H1 (cell line): ENCODE measurements at regions not wholly inside any gene's neighbourhood (a gene's known extent, or its start where the extent isn't known, plus 50 kb on each side); places are given as distances from the start of the nearest gene placed in this dataset.
A peak's percentile ranks its signal among the peaks of the same experiment; 100 is the strongest.

Experiments used
- CTCF ChIA-PET: fragments of 300-600 bp; sonication (Branson Sonifier 250); formaldehyde crosslinking; loops from one replicate; lab custom pipeline; 2021; ENCODE audit not compliant: partially characterized antibody; lab: Charles Lee
- POLR2A ChIA-PET: fragments of 300-600 bp; sonication (Branson Sonifier 250); formaldehyde crosslinking; loops from one replicate; lab custom pipeline; 2021; ENCODE audit warnings: inconsistent platforms; ENCODE audit not compliant: partially characterized antibody; lab: Charles Lee
- DNase-seq, 2 experiments: peaks; one replicate each; pipeline versions ENCODE4 v3.0.0 to v3.0.0-alpha.2; 2010 to 2022; ENCODE audit warnings: low spot score in 2 of 2, low read depth in 1 of 2, mixed read lengths in 1 of 2
- FAIRE-seq: peaks from 2 replicates; lab custom pipeline; 2011; peaks lifted over from hg19 to GRCh38; lab: Jason Lieb, UNC
- H2AFZ ChIP-seq: 2 replicates; pipeline ENCODE4 v1.8.1; 2012; ENCODE audit warnings: low read length, inconsistent platforms
- H2AK5ac ChIP-seq: 2 replicates; pipeline ENCODE4 v1.6.1; 2013; ENCODE audit warnings: low read depth, low read length
- H2BK120ac ChIP-seq: replicated peaks from 2 replicates; pipeline ENCODE3; 2013; ENCODE audit warnings: low read depth, low read length, inconsistent platforms
- H2BK12ac ChIP-seq: 2 replicates; pipeline ENCODE4 v1.6.1; 2013; ENCODE audit warnings: low read depth, low read length
- H2BK15ac ChIP-seq: 2 replicates; pipeline ENCODE4 v1.6.1; 2013; ENCODE audit warnings: low read length
- H2BK20ac ChIP-seq: 2 replicates; pipeline ENCODE4 v1.6.1; 2013; ENCODE audit warnings: low read length
- H2BK5ac ChIP-seq: 2 replicates; pipeline ENCODE4 v1.6.1; 2013; ENCODE audit warnings: low read depth, low read length
- H3K14ac ChIP-seq: 2 replicates; pipeline ENCODE4 v1.6.1; 2013; ENCODE audit warnings: inconsistent platforms; ENCODE audit not compliant: insufficient read length
- H3K18ac ChIP-seq: 2 replicates; pipeline ENCODE4 v1.6.1; 2013; ENCODE audit warnings: low read length; ENCODE audit errors: extremely low read depth
- H3K23ac ChIP-seq: 2 replicates; pipeline ENCODE4 v1.6.1; 2013; ENCODE audit warnings: inconsistent platforms; ENCODE audit not compliant: insufficient read length
- H3K23me2 ChIP-seq: 2 replicates; pipeline ENCODE4 v1.6.1; 2013; ENCODE audit warnings: low read depth, low read length
- H3K27ac ChIP-seq: 2 replicates; pipeline ENCODE4 v1.6.1; 2011; ENCODE audit warnings: low read depth, low read length, inconsistent platforms
- H3K27me3 ChIP-seq, 4 experiments: replicated peaks in 1 of 4; 1 replicate in 1 of 4; 2 replicates in 3 of 4; pipeline versions ENCODE4 v1.6.1 to v1.8.1; 2011 to 2013; ENCODE audit warnings: low read length in 3 of 4, mild to moderate bottlenecking in 3 of 4, inconsistent platforms in 2 of 4, mixed read lengths in 2 of 4, moderate library complexity in 1 of 4; ENCODE audit not compliant: control insufficient read depth in 3 of 4, insufficient read depth in 3 of 4; ENCODE audit errors: extremely low read depth in 1 of 4
- H3K36me3 ChIP-seq, 4 experiments: 2 replicates each; pipeline versions ENCODE4 v1.6.1 to v1.8.1; 2011 to 2013; ENCODE audit warnings: mild to moderate bottlenecking in 4 of 4, low read length in 3 of 4, moderate library complexity in 2 of 4, control low read depth in 1 of 4, inconsistent platforms in 1 of 4; ENCODE audit not compliant: insufficient read depth in 4 of 4, control insufficient read depth in 2 of 4
- H3K4ac ChIP-seq: replicated peaks from 2 replicates; pipeline ENCODE3; 2013; ENCODE audit warnings: low read length, low read depth, mixed read lengths, inconsistent platforms; ENCODE audit not compliant: insufficient read length
- H3K4me1 ChIP-seq, 4 experiments: replicated peaks in 1 of 4; 1 replicate in 1 of 4; 2 replicates in 3 of 4; pipeline versions ENCODE4 v1.6.1 to v1.8.1; 2011 to 2013; ENCODE audit warnings: low read length in 3 of 4, inconsistent platforms in 2 of 4, mixed read lengths in 1 of 4; ENCODE audit not compliant: insufficient read depth in 4 of 4, control insufficient read depth in 3 of 4
- H3K4me2 ChIP-seq, 2 experiments: 2 replicates each; pipeline versions ENCODE4 v1.6.1 to v1.8.1; 2011 to 2013; ENCODE audit warnings: low read depth in 2 of 2, low read length in 2 of 2, control low read depth in 1 of 2, inconsistent platforms in 1 of 2, mild to moderate bottlenecking in 1 of 2; ENCODE audit not compliant: insufficient read depth in 1 of 2
- H3K4me3 ChIP-seq, 4 experiments: fragments of 200-600, 300-600 bp in 1 of 4; sonication (generic), shearing (Covaris generic), sonication (Bioruptor Twin) in 1 of 4; 2 replicates each; pipeline versions ENCODE4 v1.5.1 to v1.8.1; 2011 to 2016; ENCODE audit warnings: low read length in 4 of 4, low read depth in 3 of 4, control low read depth in 2 of 4, inconsistent platforms in 2 of 4, mild to moderate bottlenecking in 2 of 4, mixed read lengths in 1 of 4, moderate library complexity in 1 of 4; ENCODE audit not compliant: insufficient read depth in 2 of 4; ENCODE audit errors: extremely low read depth in 1 of 4
- H3K56ac ChIP-seq: replicated peaks from 2 replicates; pipeline ENCODE3; 2013; ENCODE audit warnings: low read depth, mild to moderate bottlenecking, mixed read lengths, low read length, inconsistent platforms; ENCODE audit not compliant: insufficient read length
- H3K79me1 ChIP-seq: 2 replicates; pipeline ENCODE4 v1.6.1; 2013; ENCODE audit warnings: low read depth, low read length, control low read depth
- H3K79me2 ChIP-seq, 2 experiments: 2 replicates each; pipeline versions ENCODE4 v1.6.1 to v1.8.1; 2012 to 2013; ENCODE audit warnings: low read length in 2 of 2, mild to moderate bottlenecking in 2 of 2, inconsistent platforms in 1 of 2; ENCODE audit not compliant: insufficient read depth in 2 of 2, control insufficient read depth in 1 of 2
- H3K9ac ChIP-seq, 4 experiments: replicated peaks in 1 of 4; 1 replicate in 1 of 4; 2 replicates in 3 of 4; pipeline versions ENCODE4 v1.6.1 to v1.8.1; 2011 to 2013; ENCODE audit warnings: low read depth in 3 of 4, low read length in 3 of 4, control low read depth in 2 of 4, mild to moderate bottlenecking in 2 of 4, moderate library complexity in 2 of 4, inconsistent platforms in 1 of 4; ENCODE audit errors: extremely low read depth in 1 of 4
- H3K9me3 ChIP-seq, 2 experiments: 2 replicates each; pipeline versions ENCODE4 v1.6.1 to v1.8.1; 2012 to 2013; ENCODE audit warnings: mild to moderate bottlenecking in 2 of 2, moderate library complexity in 2 of 2, control low read depth in 1 of 2, inconsistent platforms in 1 of 2, low read depth in 1 of 2, low read length in 1 of 2, mixed read lengths in 1 of 2; ENCODE audit not compliant: insufficient read depth in 2 of 2
- H4K20me1 ChIP-seq, 2 experiments: replicated peaks in 1 of 2; 2 replicates each; pipeline versions ENCODE3 to v1.8.1; 2011 to 2013; ENCODE audit warnings: inconsistent platforms in 2 of 2, low read length in 2 of 2, mild to moderate bottlenecking in 1 of 2; ENCODE audit not compliant: insufficient read depth in 2 of 2, control insufficient read depth in 1 of 2
- H4K5ac ChIP-seq: 2 replicates; pipeline ENCODE4 v1.6.1; 2013; ENCODE audit warnings: low read length, low read depth, mixed read lengths, inconsistent platforms; ENCODE audit not compliant: insufficient read length
- H4K8ac ChIP-seq: 2 replicates; pipeline ENCODE4 v1.8.0; 2013; ENCODE audit warnings: mild to moderate bottlenecking, moderate library complexity, low read length, inconsistent platforms; ENCODE audit not compliant: insufficient read depth; ENCODE audit errors: extremely low read depth
- H4K91ac ChIP-seq: replicated peaks from 2 replicates; pipeline ENCODE3; 2013; ENCODE audit warnings: low read length, mixed read lengths, inconsistent platforms; ENCODE audit not compliant: insufficient read length
- CEBPB ChIP-seq: IDR thresholded peaks from 2 replicates; pipeline ENCODE4 v1.6.1; 2012; ENCODE audit warnings: low read depth, low read length
- CHD1 ChIP-seq: IDR thresholded peaks from 2 replicates; pipeline ENCODE4 v1.6.1; 2012; ENCODE audit warnings: low read depth, low read length, improper control_type of control experiment
- WGBS, 2 experiments: shearing (Covaris generic) in 1 of 2; methylation state at CpG; one replicate each; pipeline versions ENCODE4 v1.1.6 to v1.1.7; 2013 to 2015; ENCODE audit warnings: low lambda C conversion rate in 2 of 2, mixed read lengths in 2 of 2, inconsistent platforms in 1 of 2, low coverage in 1 of 2, missing lambda C conversion rate in 1 of 2; ENCODE audit not compliant: insufficient replicate concordance in 2 of 2, insufficient coverage in 1 of 2, insufficient read length in 1 of 2; ENCODE audit errors: extremely low coverage in 1 of 2, missing lambda C conversion rate in 1 of 2; 5-methylcytosine and 5-hydroxymethylcytosine counted together

GRCh38 chr10:65769828-65770227, 1156.0 kb upstream of the LRRTM3 start:
- POLR2A ChIA-PET = no interaction called here

More at GRCh38 chr10:65769828-65770227, 1156.0 kb upstream of the LRRTM3 start:
- DNase-seq (no peak), FAIRE-seq (no peak)
- Histone ChIP-seq H3K4me2 (no peak overlapping the region), H3K79me1 (no peaks in the 10 kb centered on the region), H3K9me3 (no peaks in the 10 kb centered on the region), H2BK12ac (no peak overlapping the region), H2BK15ac (no peak overlapping the region), H3K9ac (no peak overlapping the region), H4K20me1 (no peaks in the 10 kb centered on the region), H3K4ac (no peak overlapping the region), H3K23me2 (no peaks in the 10 kb centered on the region), H3K4me3 (no peak overlapping the region), H4K91ac (no peak overlapping the region), H2BK5ac (no peak overlapping the region), H2AK5ac (no peak overlapping the region), H3K27me3 (no peaks in the 10 kb centered on the region), H3K27ac (no peak overlapping the region), H2BK120ac (no peak overlapping the region), H2AFZ (no peak overlapping the region), H3K79me2 (no peaks in the 10 kb centered on the region), H3K23ac (no peak overlapping the region), H2BK20ac (no peak overlapping the region), H3K56ac (no peak overlapping the region), H3K4me1 (no peaks in the 10 kb centered on the region), H4K5ac (no peak overlapping the region), H3K18ac (no peak overlapping the region), H3K14ac (no peak overlapping the region), H4K8ac (no peak overlapping the region), H3K36me3 (no peaks in the 10 kb centered on the region)
- CTCF ChIA-PET = no interaction called here
- 87% methylated on average over 1 of the region's 1 CpG; no CpG with 5 or more reads in 1 of the 2 experiments for WGBS, 2 experiments
- TF ChIP-seq CEBPB (peak; percentile 55; the same call in 1 of the 2 replicates), CHD1 (no peak)
